Upper lobe of left lung (tissue), 6 donors: ENCODE measurements at regions not wholly inside any gene's neighbourhood (a gene's known extent, or its start where the extent isn't known, plus 50 kb on each side); places are given as distances from the start of the nearest gene placed in this dataset.

ENCODE experiments used
- ATAC-seq, 2 donors: fragments of 200-7000 bp; cut with Tn5 transposase; one replicate each; pipeline ENCODE4 v1.9.1; 2022; ENCODE audit warnings: mild to moderate bottlenecking in 2 of 2, moderate library complexity in 2 of 2; ENCODE audit not compliant: low FRiP score in 2 of 2
- DNase-seq, 2 donors: peaks; one replicate each; pipeline ENCODE4 v3.0.0-alpha.2; 2019 to 2020
- H3K27ac ChIP-seq, 4 donors: fragments of 200-600 bp; sonication (generic); one replicate each; pipeline ENCODE4 v1.5.1; 2016 to 2019
- H3K27me3 ChIP-seq, 4 donors: fragments of 200-600 bp; sonication (generic); one replicate each; pipeline ENCODE4 v1.5.1; 2017 to 2019
- H3K36me3 ChIP-seq, 4 donors: fragments of 200-600 bp; sonication (generic); one replicate each; pipeline ENCODE4 v1.5.1; 2016 to 2019
- H3K4me1 ChIP-seq, 4 donors: fragments of 200-600 bp; sonication (generic); one replicate each; pipeline ENCODE4 v1.5.1; 2018 to 2019
- H3K4me3 ChIP-seq, 4 donors: fragments of 200-600 bp; sonication (generic); one replicate each; pipeline ENCODE4 v1.5.1; 2017 to 2019; ENCODE audit warnings: mild to moderate bottlenecking in 2 of 4, moderate library complexity in 1 of 4
- H3K9me3 ChIP-seq, 4 donors: fragments of 200-600 bp; sonication (generic); one replicate each; pipeline ENCODE4 v1.5.1; 2018 to 2019
- EP300 ChIP-seq, 4 donors: sonication (generic); formaldehyde crosslinking; IDR thresholded peaks; one replicate each; pipeline ENCODE4 v1.5.1; 2017; ENCODE audit warnings: antibody characterized with exemption in 4 of 4, control low read depth in 2 of 4
- POLR2A ChIP-seq, 4 donors: fragments of 450-650 bp; IDR thresholded peaks; one replicate each; pipeline ENCODE4 v1.5.1; 2016 to 2017; ENCODE audit warnings: antibody characterized with exemption in 4 of 4, mild to moderate bottlenecking in 2 of 4
- POLR2AphosphoS5 ChIP-seq, 2 donors: sonication (generic); formaldehyde crosslinking; IDR thresholded peaks; one replicate each; pipeline ENCODE4 v1.5.1; 2017; ENCODE audit warnings: antibody characterized with exemption in 2 of 2
- WGBS, 2 donors: methylation state at CpG; one replicate each; pipeline ENCODE4 v1.1.5; 2017 to 2018; 5-methylcytosine and 5-hydroxymethylcytosine counted together
- TF ChIP-seq, protein P1 (sequence below), 6 experiments: fragments of 450-650 bp in 4 of 6; fragments of 200-600 bp in 2 of 6; sonication (generic) in 2 of 6; IDR thresholded peaks; one replicate each; pipeline ENCODE4 v1.5.1; 2016 to 2019; ENCODE audit warnings: antibody characterized with exemption in 6 of 6
- donor health status: DM: no; HTN: no; CAD: no; lungs with moderate emphysema.
- donor health status: DM: no; HTN: yes; CAD: no; lungs with severe emphysema.

DNA sequence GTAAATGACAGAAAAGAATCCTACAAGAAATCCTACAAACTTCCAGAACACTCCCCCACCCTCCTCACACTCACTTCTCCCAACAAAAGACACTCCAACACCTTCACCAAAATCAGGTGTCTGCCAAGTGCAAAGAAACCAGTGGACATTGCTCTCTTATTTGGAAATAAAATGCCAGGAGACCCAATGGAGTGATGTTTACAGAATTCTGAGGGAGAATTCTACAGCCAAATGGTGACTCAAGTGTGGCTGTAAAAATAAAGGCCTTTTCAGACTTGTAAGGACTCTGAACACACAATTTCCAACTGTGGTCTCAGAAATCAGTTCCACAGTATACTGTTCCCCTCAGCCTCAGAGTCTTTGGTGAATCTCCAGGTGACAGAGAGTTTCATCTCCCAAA is 109.6 kb upstream of the CARMIL1 start:
- Histone ChIP-seq H3K27ac (no peak overlapping the region), H3K9me3 (no peaks in the 10 kb centered on the region), H3K4me3 (no peak overlapping the region), H3K4me1 (peaks cover 4 to 20% (median 9%) of the 10 kb centered on the region in 4 donors), H3K27me3 (no peaks in the 10 kb centered on the region), H3K36me3 (no peaks in the 10 kb centered on the region)
- TF ChIP-seq EP300 (IDR thresholded peaks at IDR 0.05) (no peak), POLR2AphosphoS5 (IDR thresholded peaks at IDR 0.05) (no peak), POLR2A (IDR thresholded peaks at IDR 0.05) (no peak)
- TF ChIP-seq, protein P1, sequence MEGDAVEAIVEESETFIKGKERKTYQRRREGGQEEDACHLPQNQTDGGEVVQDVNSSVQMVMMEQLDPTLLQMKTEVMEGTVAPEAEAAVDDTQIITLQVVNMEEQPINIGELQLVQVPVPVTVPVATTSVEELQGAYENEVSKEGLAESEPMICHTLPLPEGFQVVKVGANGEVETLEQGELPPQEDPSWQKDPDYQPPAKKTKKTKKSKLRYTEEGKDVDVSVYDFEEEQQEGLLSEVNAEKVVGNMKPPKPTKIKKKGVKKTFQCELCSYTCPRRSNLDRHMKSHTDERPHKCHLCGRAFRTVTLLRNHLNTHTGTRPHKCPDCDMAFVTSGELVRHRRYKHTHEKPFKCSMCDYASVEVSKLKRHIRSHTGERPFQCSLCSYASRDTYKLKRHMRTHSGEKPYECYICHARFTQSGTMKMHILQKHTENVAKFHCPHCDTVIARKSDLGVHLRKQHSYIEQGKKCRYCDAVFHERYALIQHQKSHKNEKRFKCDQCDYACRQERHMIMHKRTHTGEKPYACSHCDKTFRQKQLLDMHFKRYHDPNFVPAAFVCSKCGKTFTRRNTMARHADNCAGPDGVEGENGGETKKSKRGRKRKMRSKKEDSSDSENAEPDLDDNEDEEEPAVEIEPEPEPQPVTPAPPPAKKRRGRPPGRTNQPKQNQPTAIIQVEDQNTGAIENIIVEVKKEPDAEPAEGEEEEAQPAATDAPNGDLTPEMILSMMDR (IDR thresholded peaks at IDR 0.05): no peak
- DNase-seq (no peak), ATAC-seq (no peak)

- no peaks in the 10 kb centered on the region for H3K27me3 ChIP-seq
- no peak for TF ChIP-seq EP300 (IDR thresholded peaks at IDR 0.05)
- no peak for TF ChIP-seq POLR2AphosphoS5 (IDR thresholded peaks at IDR 0.05)
- TF ChIP-seq POLR2A (IDR thresholded peaks at IDR 0.05): no peak
- TF ChIP-seq, protein P1 (IDR thresholded peaks at IDR 0.05): no peak
- H3K36me3 ChIP-seq: no peaks in the 10 kb centered on the region
- DNase-seq: no peak
- no peak overlapping the region for H3K27ac ChIP-seq
- H3K4me1 ChIP-seq: peaks cover 5 to 24% (median 11%) of the 10 kb centered on the region in 4 donors
- no peak overlapping the region for H3K4me3 ChIP-seq
- WGBS, 2 donors: 85 to 88% methylated on average over 7 of the region's 7 CpGs
- no peak for ATAC-seq
- no peaks in the 10 kb centered on the region for H3K9me3 ChIP-seq
Measured at GRCh38 chr6:25169961-25170360, 109.2 kb upstream of the CARMIL1 start.

DNA sequence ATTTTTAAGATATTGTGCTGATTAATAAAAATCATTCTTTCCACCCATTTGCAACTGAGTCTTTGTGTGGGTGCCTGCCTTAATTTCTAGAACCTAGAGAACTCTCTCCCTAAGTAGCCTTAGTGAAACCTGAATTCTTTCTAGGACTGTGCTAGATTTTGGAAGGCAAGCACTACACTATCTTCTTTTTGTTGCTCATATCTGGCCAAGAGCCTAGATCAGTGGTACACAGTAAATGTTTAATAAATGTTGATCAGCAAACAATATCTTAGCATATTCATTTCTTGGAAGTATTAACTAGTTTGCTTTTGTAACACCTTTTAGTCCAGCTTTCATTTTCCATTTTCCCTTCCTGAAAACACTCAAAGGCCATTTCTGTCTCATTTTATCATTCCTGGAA is 108.5 kb upstream of the CARMIL1 start:
- Histone ChIP-seq H3K27ac (no peak overlapping the region), H3K9me3 (no peaks in the 10 kb centered on the region), H3K4me3 (no peak overlapping the region), H3K27me3 (no peaks in the 10 kb centered on the region), H3K36me3 (no peaks in the 10 kb centered on the region), H3K4me1 (peaks cover 9 to 28% (median 14%) of the 10 kb centered on the region in 4 donors)
- DNase-seq (no peak), ATAC-seq (no peak)
- TF ChIP-seq, protein P1 (IDR thresholded peaks at IDR 0.05): no peak
- TF ChIP-seq POLR2AphosphoS5 (IDR thresholded peaks at IDR 0.05) (no peak), EP300 (IDR thresholded peaks at IDR 0.05) (no peak), POLR2A (IDR thresholded peaks at IDR 0.05) (no peak)

GRCh38 chr6:25171301-25171700 is 107.9 kb upstream of the CARMIL1 start:
- 83 to 95% methylated on average over 1 of the region's 1 CpG for WGBS, 2 donors
- H3K4me3 ChIP-seq: no peak overlapping the region
- H3K36me3 ChIP-seq: no peaks in the 10 kb centered on the region
- no peak for DNase-seq
- H3K9me3 ChIP-seq: no peaks in the 10 kb centered on the region
- no peaks in the 10 kb centered on the region for H3K27me3 ChIP-seq
- no peak for ATAC-seq
- H3K4me1 ChIP-seq: peaks cover 9 to 30% (median 16%) of the 10 kb centered on the region in 4 donors
- H3K27ac ChIP-seq: no peak overlapping the region
- TF ChIP-seq, protein P1 (IDR thresholded peaks at IDR 0.05): no peak
- TF ChIP-seq POLR2A (IDR thresholded peaks at IDR 0.05) (no peak), POLR2AphosphoS5 (IDR thresholded peaks at IDR 0.05) (no peak), EP300 (IDR thresholded peaks at IDR 0.05) (no peak)

DNA sequence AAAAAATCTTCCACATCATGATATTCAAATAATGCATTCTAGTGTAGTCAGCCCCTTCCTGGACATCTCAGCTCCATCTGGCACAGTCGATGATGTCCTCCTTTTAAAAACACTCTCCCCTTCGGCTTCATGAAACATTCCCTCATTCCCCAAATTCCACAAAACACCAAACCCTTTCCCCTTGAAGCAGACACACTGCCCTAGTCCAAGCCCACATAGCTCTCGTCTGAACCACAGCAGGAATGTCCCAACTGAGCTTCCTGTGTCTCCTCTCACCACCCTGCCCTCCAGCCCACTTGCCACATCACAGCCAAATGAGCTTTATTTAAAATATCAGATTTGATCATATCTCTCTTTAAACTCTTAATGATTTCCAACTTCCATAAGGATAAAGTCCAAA is 106.4 kb upstream of the CARMIL1 start:
- Histone ChIP-seq H3K27ac (peak overlapping the region in 2 of 4 donors; percentile 12 to 16), H3K27me3 (no peaks in the 10 kb centered on the region), H3K4me1 (peaks cover 9 to 24% (median 18%) of the 10 kb centered on the region in 4 donors), H3K4me3 (no peak overlapping the region), H3K9me3 (no peaks in the 10 kb centered on the region), H3K36me3 (no peaks in the 10 kb centered on the region)
- DNase-seq: no peak
- WGBS, 2 donors: 40 to 59% methylated on average over 3 of the region's 3 CpGs
- peak; percentile 69 to 86 for ATAC-seq
- TF ChIP-seq EP300 (IDR thresholded peaks at IDR 0.05) (no peak), POLR2A (IDR thresholded peaks at IDR 0.05) (no peak), POLR2AphosphoS5 (IDR thresholded peaks at IDR 0.05) (peak; percentile 18 to 25)
- TF ChIP-seq, protein P1 (IDR thresholded peaks at IDR 0.05): no peak
